BJ (cell line): ENCODE measurements at regions not wholly inside any gene's neighbourhood (a gene's known extent, or its start where the extent isn't known, plus 50 kb on each side); places are given as distances from the start of the nearest gene placed in this dataset.

Source experiments
- CTCF ChIA-PET: fragments of 350-600 bp; formaldehyde crosslinking; extraction: SDS; loops from one replicate; lab custom pipeline; 2021; ENCODE audit warnings: antibody characterized with exemption, inconsistent platforms; lab: Yijun Ruan, JAX
- POLR2A ChIA-PET: fragments of 300-600 bp; sonication (Branson Sonifier 250); formaldehyde crosslinking; extraction: SDS; loops from one replicate; lab custom pipeline; 2021; ENCODE audit warnings: antibody characterized with exemption; lab: Charles Lee
- DNase-seq: peaks from one replicate; pipeline ENCODE4 v3.0.0-alpha.2; 2011; ENCODE audit warnings: low read depth
- H3K27me3 ChIP-seq: 2 replicates; pipeline ENCODE4 v1.6.0; 2011; ENCODE audit warnings: low read length; ENCODE audit not compliant: control insufficient read depth, insufficient read depth
- H3K36me3 ChIP-seq: 2 replicates; pipeline ENCODE4 v1.5.1; 2011; ENCODE audit warnings: low read length; ENCODE audit not compliant: control insufficient read depth, insufficient read depth
- H3K4me3 ChIP-seq: 2 replicates; pipeline ENCODE4 v1.5.1; 2011; ENCODE audit warnings: low read depth, mild to moderate bottlenecking, control low read depth, low read length
- CTCF ChIP-seq: IDR thresholded peaks from 2 replicates; pipeline ENCODE4 v1.5.1; 2011; ENCODE audit warnings: low read depth, mild to moderate bottlenecking, control low read depth, inconsistent platforms, low read length, moderate library complexity; ENCODE audit not compliant: insufficient read depth

GRCh38 chr6:105995391-105995865, 90.7 kb upstream of the PRDM1 start:
- ChIA-PET POLR2A (no interaction called here), CTCF (interaction anchor here (0.7 to 4.3 kb wide), 4 partner anchors 89 to 296 kb away, joined by 3 to 26 read pairs (median 3); partner anchors contain the start of gene PRDM1)
- DNase-seq: peak; percentile 9
- peak overlapping the region; percentile 65 for H3K4me3 ChIP-seq
- H3K36me3 ChIP-seq: no peaks in the 10 kb centered on the region
- TF ChIP-seq CTCF: no peak
- H3K27me3 ChIP-seq: no peaks in the 10 kb centered on the region

GRCh38 chr6:105994591-105995390, 91.3 kb upstream of the PRDM1 start:
- TF ChIP-seq CTCF: no peak
- ChIA-PET POLR2A (interaction anchor here (1.2 kb wide), 1 partner anchor 95 kb away, joined by 4 read pairs; no protein-coding TSS in a partner anchor), CTCF (interaction anchor here (0.6 to 4.3 kb wide), 7 partner anchors 15 to 296 kb away, joined by 3 to 26 read pairs (median 4); partner anchors contain the start of gene PRDM1)
- H3K27me3 ChIP-seq: no peaks in the 10 kb centered on the region
- H3K4me3 ChIP-seq: peak overlapping the region; percentile 65
- H3K36me3 ChIP-seq: no peaks in the 10 kb centered on the region
- DNase-seq: peak; percentile 25

- Histone ChIP-seq H3K27me3 (no peaks in the 10 kb centered on the region), H3K4me3 (peak overlapping the region; percentile 65), H3K36me3 (no peaks in the 10 kb centered on the region)
- DNase-seq: peak; percentile 12
- ChIA-PET POLR2A (interaction anchor here (0.6 to 1.2 kb wide), 3 partner anchors 96 to 229 kb away, joined by 3 to 4 read pairs (median 4); no protein-coding TSS in a partner anchor), CTCF (interaction anchor here (0.7 to 4.3 kb wide), 3 partner anchors 91 to 260 kb away, joined by 3 to 26 read pairs (median 6); partner anchors contain the start of gene PRDM1)
- TF ChIP-seq CTCF: no peak
Observed at GRCh38 chr6:105994118-105994590, 92.0 kb upstream of the PRDM1 start.

DNA sequence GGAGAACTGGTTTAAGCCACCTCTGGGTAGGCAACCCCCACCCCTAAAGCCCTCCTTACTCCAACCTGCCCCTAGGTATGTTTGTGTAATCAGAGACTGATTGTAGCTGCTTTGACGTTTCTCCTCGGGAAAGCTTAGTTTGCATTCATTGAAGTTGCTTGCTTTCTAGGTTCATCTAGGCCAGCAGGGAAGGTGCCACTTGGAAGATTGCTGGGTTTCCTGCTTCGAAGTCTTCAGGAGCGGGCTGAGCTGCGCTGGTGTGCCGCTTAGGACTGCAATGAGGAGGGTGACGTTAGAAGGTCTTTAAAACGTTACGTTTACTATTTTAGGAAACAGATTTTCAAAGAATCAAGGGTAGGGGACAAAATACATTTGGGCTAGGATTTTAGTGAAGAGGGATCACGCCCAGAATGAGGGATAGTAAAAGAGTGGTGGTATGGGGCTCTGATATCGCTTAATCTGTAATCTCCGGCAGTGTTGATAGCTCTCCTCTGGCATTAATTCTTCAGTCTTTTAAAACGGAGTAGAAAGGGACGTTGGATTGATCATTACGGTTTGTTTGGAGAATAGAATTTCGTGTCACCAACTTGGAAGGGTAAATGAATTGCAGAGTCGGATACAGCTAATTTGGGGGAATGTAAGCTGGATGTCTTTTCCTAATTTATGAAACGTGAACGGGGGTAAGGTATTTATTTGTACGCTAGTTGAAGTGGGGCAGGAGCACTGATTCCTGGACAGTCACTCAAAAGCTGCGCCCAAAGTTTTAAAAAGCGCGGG, 92.6 kb upstream of the PRDM1 start:
- no peaks in the 10 kb centered on the region for H3K36me3 ChIP-seq
- ChIA-PET CTCF (interaction anchor here (0.7 to 4.3 kb wide), 6 partner anchors 91 to 562 kb away, joined by 3 to 26 read pairs (median 6); partner anchors contain the start of gene PRDM1), POLR2A (interaction anchor here (0.5 to 1.2 kb wide), 4 partner anchors 96 to 510 kb away, joined by 3 to 4 read pairs (median 4); no protein-coding TSS in a partner anchor)
- H3K4me3 ChIP-seq: peak overlapping the region; percentile 65
- no peaks in the 10 kb centered on the region for H3K27me3 ChIP-seq
- DNase-seq: no peak
- TF ChIP-seq CTCF: no peak
